Anterior cingulate cortex (tissue), 58 donors: ENCODE measurements at regions not wholly inside any gene's neighbourhood (a gene's known extent, or its start where the extent isn't known, plus 50 kb on each side); places are given as distances from the start of the nearest gene placed in this dataset.

ENCODE experiments used
- DNase-seq, 58 donors: peaks; one replicate each; lab custom pipeline; 2025; lab: John Stamatoyannopoulos, UW

- no peak for DNase-seq
These were observed 125.7 kb downstream of the MRM1 start for GRCh38 chr17:36727052-36727451.

DNA sequence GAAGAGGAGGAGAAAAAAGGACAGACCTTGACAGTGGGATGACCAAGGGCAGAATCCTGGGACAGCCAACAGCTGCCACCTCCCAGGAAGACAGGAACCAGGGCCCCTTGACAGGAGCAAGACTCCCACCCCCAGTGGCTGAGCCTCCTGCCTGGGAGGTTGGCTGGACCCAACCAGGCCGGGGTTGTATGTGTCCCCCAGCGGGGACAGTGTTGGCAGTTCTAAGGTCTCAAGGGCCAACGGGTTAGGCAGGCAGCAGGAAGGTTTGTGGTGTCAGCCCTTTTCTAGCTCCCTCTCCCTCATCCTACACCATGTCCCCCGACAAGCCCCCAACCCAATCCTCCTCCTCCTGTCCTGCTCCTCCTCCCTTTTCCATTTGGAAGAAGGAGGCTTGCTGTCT lies 126.2 kb downstream of the MRM1 start:
- DNase-seq = no peak

GRCh38 chr17:36728030-36728991 lies 126.9 kb downstream of the MRM1 start:
- DNase-seq = no peak

- DNase-seq = no peak
These were observed 128.9 kb downstream of the MRM1 start for GRCh38 chr17:36730095-36730808.

- no peak for DNase-seq
These were observed 129.6 kb downstream of the MRM1 start for GRCh38 chr17:36730857-36731490.

- no peak for DNase-seq
These were observed 130.4 kb downstream of the MRM1 start for GRCh38 chr17:36731811-36732210.

DNA sequence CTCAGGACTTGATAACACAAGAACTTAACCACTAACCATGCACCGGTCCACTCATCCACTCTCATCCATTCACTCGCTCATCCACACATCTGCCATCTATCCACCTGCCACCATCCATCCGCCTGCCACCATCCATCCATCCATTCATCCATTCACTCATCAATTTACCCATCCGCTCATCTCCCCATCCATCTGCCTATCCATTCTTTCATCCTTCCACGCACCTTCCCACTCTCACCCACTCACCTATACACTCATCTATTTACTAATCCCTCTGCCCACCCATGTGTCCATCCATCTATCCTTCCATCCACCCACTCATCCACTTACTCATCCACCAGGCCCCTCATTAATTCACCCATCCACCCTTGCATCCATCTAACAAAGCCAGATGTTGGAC lies 131.0 kb downstream of the MRM1 start:
- DNase-seq = no peak

DNA sequence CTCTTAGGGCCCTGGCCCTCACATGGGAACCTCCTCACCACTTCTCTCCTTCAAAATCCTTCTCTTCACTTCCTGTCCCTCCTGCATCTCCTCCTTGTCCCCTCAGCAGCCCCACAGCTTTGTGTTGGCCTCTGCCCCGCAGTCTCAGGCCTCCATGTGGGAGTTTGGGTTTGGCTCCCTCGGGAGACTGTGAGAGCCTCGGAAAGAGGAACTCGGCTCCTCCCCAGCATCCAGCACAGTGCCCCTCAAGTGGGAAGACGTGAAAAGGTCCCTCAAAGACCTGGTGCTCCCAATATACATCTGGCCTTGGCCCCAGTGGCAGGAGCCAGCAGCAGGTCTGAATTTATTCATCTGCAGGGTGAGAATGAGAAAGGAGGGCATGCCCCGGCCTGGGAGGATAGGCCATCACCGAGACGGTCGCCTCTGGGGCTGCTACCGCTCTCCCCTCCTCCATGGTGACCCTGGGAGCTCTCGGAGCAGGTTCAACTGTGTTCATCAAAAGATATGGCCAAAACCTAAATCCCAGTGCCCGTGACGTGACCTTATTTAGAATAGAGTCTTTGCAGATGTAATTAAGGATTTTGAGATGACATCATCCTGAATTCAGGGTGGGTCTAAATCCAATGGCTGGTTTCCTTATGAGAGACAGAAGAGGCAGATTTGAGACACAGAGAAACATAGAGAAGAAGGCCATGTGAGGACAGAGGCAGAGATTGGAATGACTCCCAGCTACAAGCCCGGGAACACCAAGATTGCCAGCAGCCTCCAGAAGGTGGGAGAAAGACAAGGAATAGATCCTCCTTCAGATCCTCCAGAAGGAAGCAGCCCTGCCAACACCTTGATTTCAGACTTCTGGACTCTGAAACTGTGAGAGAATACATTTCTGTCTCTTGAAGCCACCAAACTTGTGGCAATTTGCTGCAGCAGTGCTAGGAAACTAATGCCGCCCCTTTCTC lies 135.1 kb downstream of the MRM1 start:
- DNase-seq = peak in 35 of 58 donors; percentile 2 to 83 (median 28)

- DNase-seq = no peak
These were observed 137.8 kb downstream of the MRM1 start for GRCh38 chr17:36739208-36739607.

GRCh38 chr17:36740157-36740556 lies 138.8 kb downstream of the MRM1 start:
- DNase-seq = no peak

GRCh38 chr17:36741019-36741902 lies 139.9 kb downstream of the MRM1 start:
- DNase-seq = no peak

DNA sequence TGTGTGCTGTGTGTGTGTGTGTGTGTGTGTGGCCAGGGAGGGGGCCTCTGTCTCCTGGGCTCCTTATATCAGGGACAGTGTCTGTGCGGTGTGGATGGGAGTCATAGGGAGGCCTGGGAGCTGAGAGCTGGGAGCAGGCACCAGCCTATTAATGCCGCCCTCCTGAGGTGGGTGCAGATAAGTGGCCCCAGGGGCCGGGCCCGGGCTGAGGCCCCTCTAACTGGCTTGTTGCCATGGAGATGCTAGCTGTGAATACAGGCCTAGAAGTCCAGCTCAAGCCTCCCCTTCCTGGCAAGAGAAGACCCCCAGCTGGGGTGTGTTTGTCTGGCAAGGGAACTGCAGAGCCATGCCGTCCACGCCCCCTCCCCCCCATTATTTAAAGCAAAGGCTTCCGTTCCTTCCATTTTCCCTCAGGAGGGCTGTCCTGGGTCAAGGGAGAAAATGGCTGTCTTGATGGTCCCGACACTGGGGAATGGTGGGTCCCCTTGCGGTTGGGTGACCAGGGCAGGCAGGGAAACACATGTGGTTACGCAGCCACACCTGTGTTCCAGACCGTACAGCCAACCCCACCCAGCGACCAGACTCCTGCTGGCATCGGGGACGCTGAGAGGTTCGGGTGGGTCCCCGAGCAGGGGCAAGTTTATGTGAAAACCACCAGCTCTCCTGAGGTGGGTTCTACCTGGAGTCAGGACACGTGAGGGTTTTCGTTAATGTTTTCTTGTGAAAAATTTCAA lies 141.1 kb downstream of the MRM1 start:
- no peak for DNase-seq

- no peak for DNase-seq
These were observed 141.7 kb downstream of the MRM1 start for GRCh38 chr17:36743130-36743529.

- DNase-seq = no peak
These were observed 145.1 kb downstream of the MRM1 start for GRCh38 chr17:36746381-36747053.

- no peak for DNase-seq
These were observed 146.5 kb downstream of the MRM1 start for GRCh38 chr17:36747861-36748260.

GRCh38 chr17:36748272-36748671 lies 146.9 kb downstream of the MRM1 start:
- no peak for DNase-seq

GRCh38 chr17:36749493-36749892 lies 148.1 kb downstream of the MRM1 start:
- no peak for DNase-seq
